ENCODE measurements at regions not wholly inside any gene's neighbourhood (a gene's known extent, or its start where the extent isn't known, plus 50 kb on each side); places are given as distances from the start of the nearest gene placed in this dataset.

DNA sequence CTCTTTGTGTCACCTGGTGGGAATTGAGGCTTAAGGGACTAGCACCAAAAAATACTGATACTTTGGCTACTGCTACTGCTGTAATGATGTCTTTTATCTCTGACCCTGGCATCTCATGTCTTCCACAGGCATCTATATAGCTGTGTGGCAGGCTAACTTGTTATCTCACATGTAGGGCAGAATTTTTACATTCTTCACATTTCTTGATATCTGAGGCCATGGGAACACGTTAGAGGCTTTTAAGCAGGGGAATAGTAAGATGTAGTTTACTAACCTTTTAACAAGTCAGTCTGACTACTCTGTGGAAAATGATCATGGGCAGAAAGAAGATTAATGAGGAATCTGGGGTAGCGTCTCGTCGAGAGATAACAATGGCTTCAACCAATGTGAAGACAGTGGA, 498.4 kb downstream of the PCNX1 start:
- Histone ChIP-seq H3K4me1 (ENCODE audit: insufficient read depth, low read length) (no peaks in the 10 kb centered on the region), H3K27ac (ENCODE audit: low read length) (no peak overlapping the region), H3K9me3 (ENCODE audit: insufficient read depth, low read length, severe bottlenecking) (no peaks in the 10 kb centered on the region), H3K79me2 (ENCODE audit: insufficient read depth, low read length) (peaks cover 40% of the 10 kb centered on the region), H3K4me3 (ENCODE audit: low read depth in 1 of 2, low read length in 2 of 2) (no peak overlapping the region), H3K9ac (ENCODE audit: low read depth, low read length) (no peak overlapping the region), H3K36me3 (ENCODE audit: insufficient read depth, low read length) (no peaks in the 10 kb centered on the region; the same call in 1 of the 2 replicates), H2AFZ (ENCODE audit: low read depth, low read length) (no peak overlapping the region), H4K20me1 (ENCODE audit: insufficient read depth, low read length) (no peaks in the 10 kb centered on the region; the same call in 1 of the 2 replicates), H3K27me3 (ENCODE audit: insufficient read depth, low read length, poor library complexity) (no peaks in the 10 kb centered on the region), H3K4me2 (ENCODE audit: insufficient read depth, low read length) (no peak overlapping the region)
- ATAC-seq (ENCODE audit: insufficient read depth, low read depth) (no peak), DNase-seq (no peak)
- no peak for TF ChIP-seq EZH2 (IDR thresholded peaks at IDR 0.05; ENCODE audit: borderline replicate concordance, low read depth, low read length, severe bottlenecking)
- TF ChIP-seq, protein P1, sequence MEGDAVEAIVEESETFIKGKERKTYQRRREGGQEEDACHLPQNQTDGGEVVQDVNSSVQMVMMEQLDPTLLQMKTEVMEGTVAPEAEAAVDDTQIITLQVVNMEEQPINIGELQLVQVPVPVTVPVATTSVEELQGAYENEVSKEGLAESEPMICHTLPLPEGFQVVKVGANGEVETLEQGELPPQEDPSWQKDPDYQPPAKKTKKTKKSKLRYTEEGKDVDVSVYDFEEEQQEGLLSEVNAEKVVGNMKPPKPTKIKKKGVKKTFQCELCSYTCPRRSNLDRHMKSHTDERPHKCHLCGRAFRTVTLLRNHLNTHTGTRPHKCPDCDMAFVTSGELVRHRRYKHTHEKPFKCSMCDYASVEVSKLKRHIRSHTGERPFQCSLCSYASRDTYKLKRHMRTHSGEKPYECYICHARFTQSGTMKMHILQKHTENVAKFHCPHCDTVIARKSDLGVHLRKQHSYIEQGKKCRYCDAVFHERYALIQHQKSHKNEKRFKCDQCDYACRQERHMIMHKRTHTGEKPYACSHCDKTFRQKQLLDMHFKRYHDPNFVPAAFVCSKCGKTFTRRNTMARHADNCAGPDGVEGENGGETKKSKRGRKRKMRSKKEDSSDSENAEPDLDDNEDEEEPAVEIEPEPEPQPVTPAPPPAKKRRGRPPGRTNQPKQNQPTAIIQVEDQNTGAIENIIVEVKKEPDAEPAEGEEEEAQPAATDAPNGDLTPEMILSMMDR (IDR thresholded peaks at IDR 0.05; ENCODE audit: borderline replicate concordance, extremely low read depth, low read length, poor library complexity, severe bottlenecking), result no peak

DNA sequence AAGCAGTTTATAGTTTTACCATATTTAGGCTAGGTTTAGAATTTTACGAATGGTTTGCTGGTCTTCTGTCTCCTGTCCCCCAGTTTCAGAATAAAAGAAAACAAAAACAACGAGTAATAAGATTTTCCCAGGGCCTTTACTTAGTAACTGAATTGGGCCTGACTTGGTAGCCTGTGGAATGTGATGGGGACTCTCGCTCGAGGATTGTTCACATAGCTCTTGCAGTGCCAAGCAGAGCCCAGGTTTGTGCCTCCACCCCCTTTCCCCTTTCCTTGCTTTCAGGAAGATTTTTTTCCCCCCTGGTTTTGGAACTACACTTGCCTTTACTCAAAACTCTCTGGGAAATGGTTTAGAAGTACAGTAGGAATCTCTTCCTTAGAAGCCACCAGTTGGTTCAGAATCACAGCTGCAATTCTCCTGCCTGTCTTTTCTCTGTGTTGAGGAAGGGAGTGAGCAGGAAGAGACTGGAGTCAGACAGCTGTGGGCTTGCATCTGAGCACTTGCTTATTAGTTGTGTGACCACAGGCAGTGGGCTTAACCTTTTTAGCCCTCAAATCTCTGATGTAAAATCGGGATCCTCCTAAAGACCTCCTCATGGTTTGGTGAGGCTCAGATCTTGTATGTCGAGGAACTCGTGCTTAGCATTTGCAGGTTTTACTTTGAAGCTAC, 501.2 kb downstream of the PCNX1 start:
- Histone ChIP-seq H3K9me3 (ENCODE audit: insufficient read depth, low read length, severe bottlenecking) (no peaks in the 10 kb centered on the region), H3K36me3 (ENCODE audit: insufficient read depth, low read length) (no peaks in the 10 kb centered on the region; the same call in 1 of the 2 replicates), H4K20me1 (ENCODE audit: insufficient read depth, low read length) (peaks cover 4% of the 10 kb centered on the region; the same call in 1 of the 2 replicates), H3K4me2 (ENCODE audit: insufficient read depth, low read length) (no peak overlapping the region), H3K4me3 (ENCODE audit: low read depth in 1 of 2, low read length in 2 of 2) (no peak overlapping the region), H3K27me3 (ENCODE audit: insufficient read depth, low read length, poor library complexity) (no peaks in the 10 kb centered on the region), H3K9ac (ENCODE audit: low read depth, low read length) (no peak overlapping the region), H3K79me2 (ENCODE audit: insufficient read depth, low read length) (peaks cover 48% of the 10 kb centered on the region), H3K4me1 (ENCODE audit: insufficient read depth, low read length) (no peaks in the 10 kb centered on the region), H3K27ac (ENCODE audit: low read length) (no peak overlapping the region), H2AFZ (ENCODE audit: low read depth, low read length) (no peak overlapping the region)
- no peak for ATAC-seq (ENCODE audit: insufficient read depth, low read depth)
- DNase-seq, result no peak
- TF ChIP-seq, protein P1 (IDR thresholded peaks at IDR 0.05; ENCODE audit: borderline replicate concordance, extremely low read depth, low read length, poor library complexity, severe bottlenecking), result no peak
- no peak for TF ChIP-seq EZH2 (IDR thresholded peaks at IDR 0.05; ENCODE audit: borderline replicate concordance, low read depth, low read length, severe bottlenecking)

DNA sequence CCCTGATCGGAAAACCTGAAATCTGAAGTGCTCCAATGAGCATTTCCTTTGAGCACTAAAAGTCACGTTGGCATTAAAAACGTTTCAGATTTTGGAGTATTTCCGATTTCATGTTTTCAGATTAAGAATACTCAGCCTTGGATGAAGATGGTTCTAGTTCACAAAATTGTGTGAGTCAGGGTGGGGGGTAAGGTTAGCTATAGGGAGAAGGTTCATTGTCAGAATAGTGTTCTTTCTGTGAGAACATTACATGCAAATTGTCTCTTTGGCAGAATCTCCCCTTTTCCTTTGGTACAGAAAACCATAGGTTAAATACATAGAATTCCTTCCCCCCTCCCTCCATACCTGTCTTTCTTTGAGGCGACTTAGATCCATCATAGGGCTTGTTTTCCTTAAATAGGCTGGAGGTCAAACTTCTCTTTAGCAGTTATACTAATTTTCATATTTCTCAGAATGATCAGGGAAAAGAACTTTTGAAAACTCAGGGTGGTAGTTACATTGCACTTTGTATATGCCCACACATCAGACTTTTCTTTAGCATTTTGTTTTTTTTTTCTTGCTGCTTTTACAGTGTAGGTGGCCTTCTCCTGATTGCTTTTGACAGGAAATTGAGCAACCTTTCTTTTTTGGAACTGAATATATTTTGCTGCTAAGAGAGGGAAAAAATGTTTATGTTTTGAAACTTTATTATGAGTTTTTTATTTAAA, 503.5 kb downstream of the PCNX1 start:
- H3K4me1 ChIP-seq (ENCODE audit: insufficient read depth, low read length), result no peaks in the 10 kb centered on the region
- H3K4me3 ChIP-seq (ENCODE audit: low read depth in 1 of 2, low read length in 2 of 2), result no peak overlapping the region
- H3K9ac ChIP-seq (ENCODE audit: low read depth, low read length), result no peak overlapping the region
- no peaks in the 10 kb centered on the region for H3K36me3 ChIP-seq (ENCODE audit: insufficient read depth, low read length)
- ATAC-seq (ENCODE audit: insufficient read depth, low read depth) (no peak), DNase-seq (no peak)
- no peaks in the 10 kb centered on the region for H3K27me3 ChIP-seq (ENCODE audit: insufficient read depth, low read length, poor library complexity)
- no peak for TF ChIP-seq EZH2 (IDR thresholded peaks at IDR 0.05; ENCODE audit: borderline replicate concordance, low read depth, low read length, severe bottlenecking)
- TF ChIP-seq, protein P1 (IDR thresholded peaks at IDR 0.05; ENCODE audit: borderline replicate concordance, extremely low read depth, low read length, poor library complexity, severe bottlenecking), result no peak
- peaks cover 39% of the 10 kb centered on the region for H3K79me2 ChIP-seq (ENCODE audit: insufficient read depth, low read length)
- H3K27ac ChIP-seq (ENCODE audit: low read length), result no peak overlapping the region
- H2AFZ ChIP-seq (ENCODE audit: low read depth, low read length), result no peak overlapping the region
- H4K20me1 ChIP-seq (ENCODE audit: insufficient read depth, low read length), result peaks cover 4% of the 10 kb centered on the region; the same call in 1 of the 2 replicates
- H3K4me2 ChIP-seq (ENCODE audit: insufficient read depth, low read length), result no peak overlapping the region
- no peaks in the 10 kb centered on the region for H3K9me3 ChIP-seq (ENCODE audit: insufficient read depth, low read length, severe bottlenecking)

Data from DND-41 (cell line).